NCI-H2171 treated with DMSO at 0.1 percent for 48 hours (cell line): ENCODE measurements at regions not wholly inside any gene's neighbourhood (a gene's known extent, or its start where the extent isn't known, plus 50 kb on each side); places are given as distances from the start of the nearest gene placed in this dataset.
"Not testable (repeated sequence)": the region's sequence is repeated elsewhere in the genome, so short reads cannot be mapped to it uniquely, and the experiment has no call there.

Experiments
- DNase-seq: peaks from one replicate; lab custom pipeline; 2025; lab: John Stamatoyannopoulos, UW

DNA sequence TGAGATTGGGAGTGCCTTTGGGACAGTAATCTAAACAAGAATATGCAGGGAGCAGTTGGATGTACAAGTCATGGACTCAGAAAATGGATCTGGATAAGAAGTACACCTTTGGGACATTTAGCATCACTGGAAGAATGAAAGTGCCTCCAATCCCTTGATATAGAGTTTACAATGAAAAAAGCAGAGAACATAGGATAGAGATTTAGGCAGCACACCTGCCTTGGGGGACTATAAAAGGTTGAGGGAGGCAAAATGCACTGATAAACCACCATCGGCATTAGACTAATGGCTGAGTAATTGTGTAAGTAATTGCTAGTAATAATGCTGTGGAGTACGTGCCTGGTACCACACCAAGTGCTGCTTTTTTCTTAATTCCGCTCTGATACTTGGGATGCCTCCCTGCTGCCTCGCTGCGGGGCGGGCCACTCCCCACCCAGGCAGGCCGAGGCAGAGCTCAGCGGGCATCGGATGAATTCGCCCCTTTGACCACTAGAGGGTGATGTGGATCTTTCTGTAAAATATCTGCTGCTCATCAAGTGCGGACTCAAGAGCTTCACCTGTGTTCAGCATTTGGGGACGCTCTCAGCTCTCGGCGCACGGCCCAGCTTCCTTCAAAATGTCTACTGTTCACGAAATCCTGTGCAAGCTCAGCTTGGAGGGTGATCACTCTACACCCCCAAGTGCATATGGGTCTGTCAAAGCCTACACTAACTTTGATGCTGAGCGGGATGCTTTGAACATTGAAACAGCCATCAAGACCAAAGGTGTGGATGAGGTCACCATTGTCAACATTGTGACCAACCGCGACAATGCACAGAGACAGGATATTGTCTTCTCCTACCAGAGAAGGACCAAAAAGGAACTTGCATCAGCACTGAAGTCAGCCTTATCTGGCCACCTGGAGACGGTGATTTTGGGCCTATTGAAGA lies 99.9 kb downstream of the ANKRD18B start:
- peak; percentile 65 for DNase-seq

DNA sequence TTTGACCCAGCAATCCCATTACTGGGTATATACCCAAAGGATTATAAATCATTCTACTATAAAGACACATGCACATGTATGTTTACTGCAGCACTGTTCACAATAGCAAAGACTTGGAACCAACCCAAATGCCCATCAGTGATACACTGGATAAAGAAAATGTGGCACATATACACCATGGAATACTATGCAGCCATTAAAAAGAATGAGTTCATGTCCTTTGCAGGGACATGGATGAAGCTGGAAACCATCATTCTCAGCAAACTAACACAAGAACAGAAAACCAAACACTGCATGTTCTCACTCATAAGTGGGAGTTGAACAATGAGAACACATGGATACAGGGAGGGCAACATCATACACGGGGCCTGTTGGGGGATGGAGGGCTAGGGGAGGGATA lies 104.3 kb downstream of the ANKRD18B start:
- not testable (repeated sequence) for DNase-seq

DNA sequence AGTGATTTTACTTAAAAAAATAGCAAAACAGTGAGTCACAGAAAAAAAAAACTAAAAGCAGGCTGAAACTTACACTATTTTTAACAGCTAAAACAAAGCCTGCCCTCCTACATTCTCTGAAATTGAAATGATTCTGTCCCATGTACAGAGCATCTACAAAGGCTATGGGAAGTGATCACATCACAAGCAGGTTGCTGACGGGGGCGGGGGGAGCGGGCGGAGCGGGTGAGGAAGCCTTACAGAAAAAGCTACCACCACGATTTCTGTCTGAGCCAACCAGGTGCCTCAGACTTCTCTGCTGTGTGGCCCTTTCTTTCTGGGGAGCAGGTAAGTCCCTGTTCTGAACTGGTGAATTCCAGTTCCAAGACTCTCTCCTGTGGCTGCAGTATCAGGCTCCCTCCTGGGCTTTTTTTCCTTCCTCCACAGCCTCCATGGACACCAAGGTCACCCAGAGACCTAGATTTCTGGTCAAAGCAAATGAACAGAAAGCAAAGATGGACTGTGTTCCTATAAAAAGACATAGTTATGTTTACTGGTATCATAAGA lies 104.9 kb downstream of the ANKRD18B start:
- no peak for DNase-seq

DNA sequence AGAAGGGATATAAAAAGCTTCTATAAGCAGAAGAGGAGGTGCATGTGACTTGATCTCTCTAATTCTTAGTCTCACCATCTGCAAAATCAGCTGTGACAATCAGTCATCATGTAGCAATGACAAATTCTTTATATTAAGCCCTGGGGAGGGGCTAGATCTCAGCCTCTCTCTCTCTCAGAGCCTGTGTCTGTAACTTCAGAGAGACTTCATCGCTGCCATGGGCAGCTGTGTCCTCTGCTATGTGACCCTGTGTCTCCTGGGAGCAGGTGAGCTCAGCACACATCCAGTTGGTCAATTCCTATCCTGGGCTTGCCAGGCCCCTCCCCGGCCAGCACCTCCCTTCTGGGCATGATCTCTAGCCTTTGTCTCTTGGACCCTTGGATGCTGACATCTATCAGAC lies 109.6 kb downstream of the ANKRD18B start:
- no peak for DNase-seq

DNA sequence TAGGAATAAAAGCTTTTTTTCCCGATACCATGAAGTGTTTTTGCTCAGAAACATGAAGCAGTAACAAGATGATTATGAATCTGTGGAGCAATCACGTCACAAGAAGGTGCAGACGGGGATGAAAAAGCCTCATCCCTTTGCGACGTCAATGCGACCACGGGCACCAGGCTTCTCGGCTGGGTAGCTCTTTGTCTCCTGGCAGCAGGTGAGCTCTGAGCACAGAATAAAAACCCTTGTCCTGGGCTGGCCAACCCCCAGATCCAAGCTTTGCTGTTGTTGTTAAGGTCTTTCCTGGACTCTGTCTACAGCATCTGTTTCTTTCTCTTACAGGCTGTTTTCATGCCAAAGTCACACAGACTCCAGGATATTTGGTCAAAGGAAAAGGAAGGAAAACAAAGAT lies 113.8 kb downstream of the ANKRD18B start:
- no peak for DNase-seq

DNA sequence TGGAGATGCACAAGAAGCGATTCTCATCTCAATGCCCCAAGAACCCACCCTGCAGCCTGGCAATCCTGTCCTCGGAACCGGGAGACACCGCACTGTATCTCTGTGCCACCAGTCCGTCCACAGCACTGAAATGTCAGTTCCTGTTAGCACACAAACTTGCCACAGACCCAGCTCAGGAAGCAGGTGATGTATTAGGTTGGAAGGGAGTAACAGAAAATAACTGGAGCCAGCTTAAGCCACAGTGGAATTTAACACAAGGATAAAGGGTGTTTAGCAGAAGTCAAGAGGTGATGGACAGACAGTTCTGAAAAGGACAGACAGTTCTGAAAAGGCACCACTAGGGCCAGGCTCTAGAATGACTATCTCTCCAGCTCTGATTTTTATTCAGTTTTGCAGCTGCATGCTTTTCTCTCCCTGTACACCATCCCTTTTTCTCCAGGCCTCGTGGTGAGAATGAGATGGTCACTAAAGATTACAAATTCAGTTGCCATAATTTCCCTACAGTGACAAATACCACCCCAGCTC lies 114.4 kb downstream of the ANKRD18B start:
- DNase-seq = no peak

DNA sequence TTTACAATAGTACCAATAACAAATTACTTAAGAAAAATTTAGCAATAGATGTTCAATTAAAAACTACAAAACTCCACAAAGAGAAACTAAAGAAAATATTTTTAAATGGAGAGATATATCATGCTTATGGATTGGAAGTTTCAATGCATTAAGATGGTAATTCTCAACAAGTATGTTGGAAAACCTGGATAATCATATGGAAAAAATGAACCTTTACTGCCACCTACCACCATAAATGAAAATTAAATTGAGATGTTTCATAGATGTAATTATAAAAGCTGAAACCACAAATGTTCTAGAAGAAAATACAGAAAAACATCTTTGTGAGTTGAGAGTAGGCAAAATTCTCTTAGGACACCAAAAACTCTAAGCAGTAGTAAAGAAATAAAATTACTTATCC lies 121.7 kb downstream of the ANKRD18B start:
- no peak for DNase-seq

DNA sequence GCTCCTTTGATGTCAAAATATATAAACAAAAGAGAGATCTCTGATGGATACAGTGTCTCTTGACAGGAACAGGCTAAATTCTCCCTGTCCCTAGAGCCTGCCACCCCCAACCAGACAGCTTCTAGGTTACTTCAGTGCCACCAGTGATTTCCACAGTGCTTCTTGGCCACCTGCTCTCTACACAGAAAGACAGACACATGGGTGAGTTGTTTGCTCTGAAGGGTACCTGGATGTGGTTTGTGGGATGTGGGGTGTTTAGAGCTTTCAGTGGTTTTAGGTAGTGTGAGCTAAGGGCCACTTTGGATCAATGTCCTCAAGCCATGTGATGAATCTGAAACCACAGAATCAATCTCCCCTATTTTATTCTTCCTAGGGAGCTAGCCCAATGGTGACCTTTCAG lies 125.4 kb downstream of the ANKRD18B start:
- DNase-seq = no peak

DNA sequence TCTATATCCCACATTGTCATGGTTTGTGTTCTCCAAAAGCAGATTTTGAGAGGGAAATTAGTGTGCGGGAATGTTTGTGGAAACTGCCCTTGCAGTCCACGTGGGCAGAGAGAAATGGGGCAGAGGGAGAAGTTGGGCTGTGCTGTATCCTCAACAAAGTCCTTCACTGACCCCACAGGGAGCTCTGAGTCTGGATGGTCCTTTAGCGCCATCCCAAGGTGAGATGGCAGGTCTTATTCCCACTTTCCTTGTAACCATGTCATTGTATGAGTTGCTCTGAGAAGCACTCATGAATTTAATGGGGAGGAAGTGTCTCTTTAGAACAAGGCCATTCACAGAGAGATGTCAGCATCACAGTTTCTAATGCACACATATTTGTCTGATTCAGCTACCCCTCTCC lies 127.1 kb downstream of the ANKRD18B start:
- DNase-seq = no peak

DNA sequence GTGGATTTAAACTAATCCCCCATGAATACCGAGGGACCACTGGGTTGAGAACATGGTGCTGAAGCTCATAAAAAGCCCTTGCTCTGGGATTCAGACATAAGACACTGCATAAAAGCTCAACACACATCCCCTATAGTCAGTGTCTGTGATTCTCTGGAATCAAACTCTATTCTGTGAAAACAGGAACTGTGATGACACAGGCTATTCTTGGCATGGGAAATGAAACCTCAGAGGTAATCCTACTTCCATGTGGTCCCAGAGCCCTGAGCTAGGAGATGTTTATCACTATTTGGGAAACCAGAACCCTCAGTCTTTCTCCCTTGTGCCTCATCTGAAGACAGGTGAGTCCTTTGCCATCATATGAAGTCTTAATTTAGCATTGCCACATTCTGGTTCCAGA lies 135.4 kb upstream of the PRSS3 start:
- DNase-seq = no peak

DNA sequence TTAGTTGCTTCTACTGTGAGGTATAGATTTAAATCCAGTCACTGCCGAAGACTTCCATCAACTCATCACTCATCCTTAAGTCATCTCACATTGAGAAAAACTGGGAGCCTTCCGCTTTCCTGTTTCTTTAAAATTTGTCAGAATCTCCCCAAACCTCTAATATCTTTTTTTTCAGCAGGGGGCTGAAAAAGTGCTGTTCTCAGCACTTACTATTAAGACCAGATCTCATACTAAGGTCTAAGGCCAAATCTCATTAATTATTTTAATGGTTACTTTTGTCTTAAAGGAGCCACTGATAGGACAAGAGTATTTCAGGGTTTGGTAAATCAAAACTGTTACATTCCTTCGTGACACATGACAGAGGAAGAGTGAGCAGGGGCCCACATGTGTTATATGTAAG lies 134.6 kb upstream of the PRSS3 start:
- DNase-seq = no peak

DNA sequence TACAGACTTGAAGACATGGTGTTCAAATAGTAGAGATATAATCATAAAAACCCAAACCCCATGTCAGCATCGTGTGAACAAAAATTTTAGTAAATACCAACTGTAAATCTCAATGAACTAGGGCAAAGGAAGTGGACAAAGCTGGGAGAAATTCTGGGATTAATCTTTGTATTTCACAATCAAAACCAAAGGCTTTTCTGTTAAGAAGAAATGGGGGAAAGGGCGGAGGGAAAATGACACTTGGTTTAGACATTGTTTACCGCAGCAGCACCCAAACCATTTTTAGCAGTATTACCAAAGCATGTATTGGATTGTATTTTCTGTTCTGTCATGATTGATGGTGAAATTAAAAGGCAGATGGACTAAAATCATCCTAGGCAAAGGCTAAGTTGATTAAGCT lies 134.2 kb upstream of the PRSS3 start:
- no peak for DNase-seq

DNA sequence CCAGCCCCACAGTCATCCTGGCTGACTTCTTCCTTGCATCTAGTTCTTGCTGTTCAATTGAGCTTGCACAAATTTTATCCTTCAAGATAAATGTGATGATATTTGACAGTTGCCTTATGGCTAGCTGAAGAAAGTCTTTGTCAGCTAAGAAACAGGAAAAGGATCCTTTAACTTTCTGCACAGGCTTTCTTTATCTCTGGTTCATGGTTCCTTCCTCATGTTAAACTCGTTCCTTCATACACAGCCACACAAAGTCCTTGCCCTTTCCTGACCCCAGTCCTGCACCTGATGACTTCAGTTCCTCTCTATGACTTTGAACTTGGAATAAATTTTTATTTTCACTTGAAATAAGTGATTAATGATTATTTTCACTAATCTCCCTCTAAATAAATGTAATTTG lies 132.5 kb upstream of the PRSS3 start:
- DNase-seq = no peak

DNA sequence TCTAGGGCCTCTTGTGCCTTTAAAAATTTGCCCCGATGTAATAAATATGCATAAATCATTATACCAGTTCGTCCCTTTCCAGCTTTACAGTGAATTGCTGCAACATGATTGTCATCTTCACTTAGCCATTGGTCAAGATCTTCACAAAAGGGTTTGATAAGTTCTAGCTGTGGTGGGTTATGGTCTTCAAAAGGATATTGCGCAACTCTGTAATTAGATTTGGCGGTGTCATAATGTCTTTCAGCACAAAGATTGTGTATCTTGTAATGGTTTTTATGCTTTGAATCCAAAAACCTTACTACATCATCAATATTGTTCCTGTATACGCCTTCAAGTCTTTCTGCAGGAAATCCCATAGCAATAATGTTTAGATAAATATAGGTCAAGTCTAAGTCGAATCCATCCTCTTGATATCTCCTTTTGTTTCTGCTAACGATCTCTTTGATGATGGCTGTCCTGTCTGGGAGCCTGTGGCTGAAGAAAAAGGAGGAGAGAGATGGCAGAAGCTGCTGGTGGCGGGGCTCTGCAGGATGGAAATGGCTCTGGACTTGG lies 119.1 kb upstream of the PRSS3 start:
- peak; percentile 54 for DNase-seq

DNA sequence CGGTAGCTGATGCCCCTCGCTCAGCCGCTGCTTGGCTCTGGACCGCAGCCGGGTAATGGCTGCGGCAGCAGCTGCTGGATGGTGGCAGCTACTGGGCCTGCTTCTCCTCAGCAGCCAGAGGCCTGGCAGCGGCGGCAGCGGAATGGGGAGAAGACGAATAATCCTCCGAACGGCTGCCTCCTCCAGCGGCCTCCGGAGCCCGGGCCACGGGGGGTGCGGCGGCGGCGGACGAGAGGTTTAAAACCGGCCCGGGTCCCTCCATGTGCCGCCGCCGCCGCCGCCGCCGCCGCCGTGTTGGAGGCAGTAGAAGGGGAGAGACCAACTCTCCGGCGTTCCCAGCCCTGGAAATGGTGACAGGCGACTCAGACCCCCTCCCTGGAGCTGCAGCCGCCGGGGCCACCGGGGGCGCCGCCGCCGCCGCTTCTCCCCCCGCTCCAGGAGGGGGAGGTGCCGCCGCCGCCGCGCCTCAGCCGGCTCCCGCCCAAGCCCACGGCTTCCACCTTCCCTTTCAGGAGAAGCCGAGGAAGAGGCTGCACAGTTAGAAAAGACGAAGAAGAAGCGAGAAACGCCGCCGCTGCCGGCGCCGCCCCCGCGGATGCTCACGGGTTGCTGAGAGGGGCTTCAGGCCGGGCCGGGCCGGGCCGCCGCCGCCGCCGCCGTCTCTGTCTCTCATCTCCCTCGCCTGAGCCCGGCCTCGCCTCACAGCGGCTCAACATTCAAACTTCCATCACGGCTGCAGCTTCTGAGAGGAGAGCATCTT lies 118.4 kb upstream of the PRSS3 start:
- peak; percentile 74 for DNase-seq

DNA sequence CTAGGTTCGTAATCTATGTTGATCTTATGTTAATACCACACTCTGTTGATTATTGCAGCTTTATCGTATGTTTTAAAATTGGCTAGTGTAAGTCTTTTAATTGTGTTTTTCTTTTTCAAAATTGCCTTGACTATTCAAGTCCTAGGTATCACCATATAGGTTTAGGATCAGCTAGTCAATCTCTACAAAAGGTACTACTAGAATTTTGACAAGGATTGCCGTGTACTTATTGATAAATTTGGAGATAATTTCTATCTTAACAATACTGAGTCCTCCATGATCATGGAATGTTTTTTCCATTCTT lies 117.9 kb upstream of the PRSS3 start:
- DNase-seq = no peak

DNA sequence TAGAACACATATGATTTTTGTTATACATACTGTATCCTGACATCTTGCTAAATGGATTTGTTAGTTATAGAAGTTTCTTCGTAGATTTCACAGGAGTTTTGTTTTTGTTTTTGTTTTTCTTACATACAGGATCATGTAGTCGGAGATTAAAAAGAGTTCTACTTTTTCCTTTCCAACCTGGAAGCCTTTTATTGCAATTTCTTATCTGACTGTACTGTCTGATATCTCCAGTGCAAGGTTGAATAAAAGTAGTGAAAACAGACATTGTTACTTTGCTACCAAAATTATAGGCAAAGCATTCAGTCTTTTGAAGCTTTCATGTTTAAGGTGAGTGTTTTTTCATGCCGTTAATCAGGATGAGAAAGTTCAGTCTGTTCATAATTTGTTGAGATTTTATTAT lies 117.4 kb upstream of the PRSS3 start:
- DNase-seq = no peak

DNA sequence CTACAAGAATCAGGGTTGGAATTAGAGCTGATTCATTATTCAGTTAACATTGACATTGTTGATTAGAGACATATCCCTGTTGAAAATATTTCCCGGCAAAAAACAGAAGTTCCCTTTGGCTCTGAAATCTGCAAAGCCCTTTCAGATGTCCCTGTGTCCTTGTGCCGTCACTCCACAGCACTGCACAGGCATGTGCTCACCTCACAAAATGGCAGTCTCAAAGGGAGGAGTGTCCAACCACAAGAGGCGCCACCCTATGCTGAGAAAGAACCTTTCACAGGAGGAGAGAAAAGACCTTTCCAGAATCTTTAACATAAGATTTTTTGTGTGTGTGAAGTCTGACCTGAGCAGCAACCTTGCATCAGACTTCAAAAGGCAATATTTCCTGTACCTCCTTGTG lies 112.8 kb upstream of the PRSS3 start:
- DNase-seq = no peak

DNA sequence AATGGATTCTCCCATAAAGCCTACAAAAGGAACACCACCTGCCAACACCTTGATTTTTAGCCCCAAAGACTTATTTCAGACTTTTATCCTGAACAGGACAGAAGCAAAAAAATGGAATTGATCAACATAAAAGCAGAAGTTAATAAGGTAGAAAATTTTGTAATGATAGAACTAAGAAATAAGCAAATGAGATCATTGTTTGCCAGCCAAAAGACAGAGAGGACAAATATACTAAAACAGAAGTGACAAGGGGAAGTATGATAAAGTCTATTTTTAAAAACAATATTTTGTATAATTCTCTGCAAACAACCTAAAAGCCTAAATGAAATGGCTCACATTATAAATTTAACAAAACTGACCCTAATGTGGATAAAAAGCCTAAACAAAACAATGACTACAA lies 110.5 kb upstream of the PRSS3 start:
- no peak for DNase-seq

DNA sequence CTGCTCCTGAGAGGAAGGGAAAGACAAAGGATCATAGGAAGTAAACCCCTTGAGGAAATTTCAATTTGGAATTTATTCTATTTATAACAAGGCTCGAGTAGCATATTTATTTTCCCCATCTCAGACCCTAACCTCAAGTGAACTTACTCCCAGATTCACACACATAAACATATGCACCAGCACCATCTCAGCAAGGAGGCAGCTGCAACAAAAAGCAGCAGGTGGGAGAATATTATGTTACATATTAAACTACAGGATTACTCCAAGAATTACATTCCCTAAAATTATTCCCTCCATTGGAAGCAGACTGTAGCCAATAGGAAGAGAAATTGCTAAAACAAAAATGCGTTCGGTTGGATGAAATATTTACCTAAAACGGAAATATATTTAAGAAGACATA lies 108.4 kb upstream of the PRSS3 start:
- DNase-seq = peak; percentile 86

DNA sequence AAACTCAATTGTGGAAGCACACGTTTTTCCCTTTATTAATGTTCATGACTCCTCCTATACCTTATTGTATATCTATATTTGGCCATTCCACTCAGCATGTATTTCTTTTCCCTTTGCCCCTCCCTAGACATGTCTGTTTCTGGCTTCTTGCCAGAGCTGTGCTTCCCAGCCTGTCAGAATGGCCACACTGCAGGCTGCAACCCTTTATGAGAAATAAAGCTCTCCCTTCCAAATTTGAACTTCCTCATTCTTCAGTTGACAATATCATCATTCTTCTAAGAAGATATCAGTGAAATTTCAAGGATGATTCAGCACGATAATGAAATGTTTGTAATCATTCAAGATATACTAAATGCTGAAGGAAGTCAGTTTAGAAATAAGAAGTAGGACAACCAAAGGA lies 107.6 kb upstream of the PRSS3 start:
- peak; percentile 68 for DNase-seq

DNA sequence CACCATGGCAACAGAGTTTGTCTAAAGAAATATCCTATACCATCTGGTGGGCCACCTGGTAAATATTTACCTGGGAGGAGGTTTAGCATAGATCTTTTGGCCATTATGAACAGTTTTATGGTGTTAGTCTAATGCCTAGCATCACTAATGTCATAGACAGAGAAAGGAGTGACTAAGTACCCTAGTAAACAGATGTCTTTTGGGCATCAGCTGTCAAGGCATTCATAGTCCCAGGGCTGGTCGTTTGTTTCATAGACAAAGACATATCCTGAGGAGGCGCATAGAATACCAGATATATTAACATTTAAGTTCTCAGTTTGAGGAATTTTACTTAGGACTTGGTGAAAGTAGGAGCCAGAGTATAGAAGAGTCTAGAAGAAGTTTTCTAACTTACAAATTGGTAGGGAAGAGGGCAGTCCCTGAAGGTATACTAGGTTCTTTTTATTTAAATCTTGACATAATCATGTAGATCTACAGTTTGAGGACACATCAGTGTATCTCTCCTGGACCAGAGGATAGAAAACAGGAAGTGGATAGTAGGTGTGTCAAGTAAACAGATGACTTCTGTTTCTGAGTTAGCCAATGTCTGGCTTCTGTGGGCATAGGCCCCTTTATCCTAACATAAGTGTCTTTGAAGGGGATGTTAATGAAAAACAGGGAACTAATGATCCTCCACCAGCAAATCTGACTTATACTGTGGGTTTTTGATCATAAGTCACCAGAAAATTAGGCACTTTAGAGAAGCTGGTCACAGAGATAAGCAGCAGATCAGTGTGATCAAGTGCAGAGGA lies 105.0 kb upstream of the PRSS3 start:
- DNase-seq = peak; percentile 85
